SKM-1 (cell line): ENCODE measurements at regions not wholly inside any gene's neighbourhood (a gene's known extent, or its start where the extent isn't known, plus 50 kb on each side); places are given as distances from the start of the nearest gene placed in this dataset.
A peak's percentile ranks its signal among the peaks of the same experiment; 100 is the strongest.
"Not testable (repeated sequence)": the region's sequence is repeated elsewhere in the genome, so short reads cannot be mapped to it uniquely, and the experiment has no call there.

Experiments
- DNase-seq: peaks from one replicate; lab custom pipeline; 2025; ENCODE audit not compliant: unreplicated experiment; lab: John Stamatoyannopoulos, UW

GRCh38 chr1:81307786-81308185 lies 492.9 kb upstream of the ADGRL2 start:
- DNase-seq: no peak

- DNase-seq: peak; percentile 7
Observed at GRCh38 chr1:81305997-81306452, 494.7 kb upstream of the ADGRL2 start.

- DNase-seq: no peak
Observed at GRCh38 chr1:81304187-81304586, 496.5 kb upstream of the ADGRL2 start.

DNA sequence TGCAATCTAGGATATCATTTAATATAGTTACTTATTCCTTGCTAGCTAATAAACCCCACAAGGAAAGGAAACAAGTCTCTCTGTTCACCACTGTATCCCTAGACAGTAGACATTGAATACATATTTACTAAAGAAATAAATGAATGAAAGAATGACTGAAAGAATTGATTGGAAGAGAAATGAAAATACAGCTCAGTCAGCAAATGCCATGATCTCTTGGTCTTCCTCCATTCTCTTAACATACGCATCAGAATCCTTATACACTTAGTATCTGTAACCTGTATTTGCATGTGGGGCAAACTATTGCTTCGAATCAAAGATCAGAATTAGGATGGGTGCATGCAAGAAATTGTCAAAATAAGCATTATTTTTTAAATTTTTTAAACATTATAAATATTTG lies 500.8 kb upstream of the ADGRL2 start:
- no peak for DNase-seq

- no peak for DNase-seq
Observed at GRCh38 chr1:81298266-81298665, 502.5 kb upstream of the ADGRL2 start.

DNA sequence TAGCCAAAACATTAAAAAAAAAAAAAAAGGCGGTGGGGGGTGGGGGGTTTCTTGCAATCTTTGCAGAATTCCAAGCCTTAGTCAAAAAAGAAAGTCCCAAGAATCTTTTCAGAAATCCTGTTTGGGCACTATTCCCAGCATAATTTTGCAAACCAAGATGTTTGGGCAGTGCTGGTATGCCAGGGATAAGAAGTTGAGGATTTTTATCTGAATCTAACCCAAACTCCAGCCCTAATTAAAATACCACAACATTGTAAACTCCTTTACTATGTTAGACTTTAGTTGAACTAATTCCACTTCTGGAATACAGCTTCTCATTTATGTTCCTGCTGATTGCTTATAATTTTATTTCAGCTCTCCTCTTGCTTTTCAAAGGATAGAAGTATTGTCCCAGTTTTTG lies 504.1 kb upstream of the ADGRL2 start:
- DNase-seq: no peak

- no peak for DNase-seq
Observed at GRCh38 chr1:81290326-81290725, 510.4 kb upstream of the ADGRL2 start.

DNA sequence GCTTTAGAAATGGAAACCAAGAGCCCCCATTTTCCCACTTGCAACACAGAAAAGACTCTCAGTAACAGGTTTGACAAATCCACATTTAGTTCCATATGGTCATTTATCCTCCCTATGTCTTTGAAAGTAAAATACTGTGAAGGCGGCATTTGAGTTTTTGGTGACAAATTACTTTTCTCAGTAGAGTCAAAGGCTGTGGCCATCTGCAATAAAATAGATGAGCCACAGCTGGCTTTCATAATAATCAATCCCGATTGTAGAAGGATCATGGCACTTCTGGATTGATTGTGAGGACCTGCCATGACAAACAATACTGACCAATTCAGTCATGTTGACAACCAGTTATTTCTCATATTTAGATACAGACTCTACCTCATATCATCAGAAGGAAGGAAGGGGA lies 512.0 kb upstream of the ADGRL2 start:
- DNase-seq: no peak

- no peak for DNase-seq
Observed at GRCh38 chr1:81287411-81288080, 513.2 kb upstream of the ADGRL2 start.

DNA sequence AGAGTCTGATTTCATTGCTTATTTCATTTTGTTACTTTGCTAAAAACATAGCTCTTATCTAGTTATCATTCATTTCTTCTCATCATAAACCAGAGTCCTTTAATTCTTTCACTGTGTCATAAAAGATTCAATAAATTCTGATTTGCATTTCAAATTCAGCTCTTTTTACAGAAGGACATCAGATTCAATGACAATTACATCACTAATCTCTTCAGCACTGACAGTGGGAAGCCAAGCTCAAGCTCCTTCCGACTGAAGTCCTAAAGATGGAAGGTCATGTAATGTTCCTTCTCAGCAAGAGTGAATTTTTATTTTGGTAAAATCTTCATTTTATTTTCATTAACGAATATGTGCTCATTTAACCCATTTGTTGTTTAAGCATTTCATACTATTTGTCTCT lies 530.7 kb upstream of the ADGRL2 start:
- no peak for DNase-seq

DNA sequence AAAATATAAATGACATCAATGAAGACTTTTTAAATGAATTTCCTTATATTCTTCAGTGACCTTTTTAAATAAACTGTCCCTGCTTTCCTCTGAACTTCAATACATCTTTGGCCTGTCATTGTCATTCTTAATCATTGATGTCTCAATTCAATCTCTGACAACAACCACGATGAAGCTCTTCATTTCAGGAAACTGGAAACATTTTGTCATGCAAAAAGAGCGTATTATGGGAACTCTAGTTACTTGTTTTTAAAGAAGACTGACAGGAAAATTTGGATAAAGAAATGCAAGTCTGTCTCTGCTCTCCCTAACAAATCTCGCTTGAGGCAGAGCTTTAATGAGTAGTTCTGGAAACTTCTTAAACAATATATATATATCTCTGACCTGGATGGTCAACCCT lies 535.8 kb upstream of the ADGRL2 start:
- no peak for DNase-seq

- DNase-seq: no peak
Observed at GRCh38 chr1:81259625-81260411, 540.9 kb upstream of the ADGRL2 start.

- no peak for DNase-seq
Observed at GRCh38 chr1:81254560-81254959, 546.2 kb upstream of the ADGRL2 start.

DNA sequence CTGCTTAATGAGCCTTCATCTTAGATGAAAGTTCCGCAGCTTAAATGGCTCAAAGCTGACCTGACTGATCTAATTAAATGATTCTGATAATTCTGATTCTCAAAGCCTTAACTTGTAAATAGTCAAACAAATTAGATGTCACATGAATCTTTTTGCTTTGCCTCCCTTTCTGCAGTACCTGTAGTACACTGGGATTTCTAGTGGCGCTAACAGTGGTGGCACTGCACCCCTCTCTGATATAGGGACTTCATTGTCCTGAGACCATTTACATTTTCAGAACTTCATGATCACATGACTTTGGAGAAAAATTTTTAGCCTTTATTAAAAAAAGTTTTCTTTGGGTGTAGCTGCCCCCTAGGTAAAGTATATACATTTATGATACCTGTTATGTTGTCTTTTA lies 546.7 kb upstream of the ADGRL2 start:
- no peak for DNase-seq

GRCh38 chr1:81252471-81253151 lies 548.1 kb upstream of the ADGRL2 start:
- DNase-seq: no peak

GRCh38 chr1:81250825-81251224 lies 549.9 kb upstream of the ADGRL2 start:
- DNase-seq: not testable (repeated sequence)

- DNase-seq: not testable (repeated sequence)
Observed at GRCh38 chr1:81245084-81245715, 555.5 kb upstream of the ADGRL2 start.

DNA sequence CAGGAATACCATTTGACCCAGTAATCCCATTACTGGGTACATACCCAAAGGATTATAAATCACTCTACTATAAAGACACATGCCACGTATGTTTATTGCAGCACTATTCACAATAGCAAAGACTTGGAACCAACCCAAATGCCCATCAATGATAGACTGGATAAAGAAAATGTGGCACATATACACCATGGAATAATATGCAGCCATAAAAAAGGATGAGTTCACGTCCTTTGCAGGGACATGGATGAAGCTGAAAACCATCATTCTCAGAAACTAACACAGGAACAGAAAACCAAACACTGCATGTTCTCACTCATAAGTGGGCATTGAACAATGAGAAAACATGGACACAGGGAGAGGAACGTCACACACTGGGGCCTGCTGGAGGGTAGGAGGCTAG lies 556.1 kb upstream of the ADGRL2 start:
- DNase-seq: not testable (repeated sequence)

- DNase-seq: no peak
Observed at GRCh38 chr1:81242103-81242502, 558.6 kb upstream of the ADGRL2 start.

GRCh38 chr1:81238129-81238528 lies 562.6 kb upstream of the ADGRL2 start:
- no peak for DNase-seq

DNA sequence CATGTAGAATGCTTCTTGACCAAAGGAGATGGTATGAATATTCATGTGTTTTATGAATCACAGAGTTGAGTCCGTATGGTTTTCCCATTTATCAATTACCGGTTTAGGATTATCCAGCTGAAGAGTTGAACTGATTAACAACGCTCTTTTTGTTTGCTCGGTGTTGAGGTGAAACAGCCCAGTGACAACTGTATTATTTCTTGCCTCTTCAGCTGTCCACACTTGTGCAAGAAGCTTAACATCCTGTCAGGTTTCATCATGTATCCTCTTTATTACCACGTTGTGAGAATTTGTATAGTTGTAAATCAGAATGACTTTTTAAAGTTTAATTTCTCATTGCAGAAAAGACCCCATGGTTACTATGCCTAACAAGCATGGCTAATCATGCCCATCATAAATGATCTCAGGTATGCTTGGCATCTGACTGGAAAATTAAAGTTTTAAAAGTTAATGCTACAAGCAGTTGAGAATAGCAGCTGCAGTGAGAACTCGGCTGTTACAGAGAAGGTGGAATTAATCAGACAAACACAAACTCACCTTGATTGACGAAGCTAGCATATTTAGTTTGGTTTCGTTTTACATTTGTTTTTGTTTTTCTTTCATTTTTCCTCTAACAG lies 563.2 kb upstream of the ADGRL2 start:
- peak; percentile 15 for DNase-seq
